NCI-H1092 (cell line): ENCODE measurements at regions not wholly inside any gene's neighbourhood (a gene's known extent, or its start where the extent isn't known, plus 50 kb on each side); places are given as distances from the start of the nearest gene placed in this dataset.
"Not testable (repeated sequence)": the region's sequence is repeated elsewhere in the genome, so short reads cannot be mapped to it uniquely, and the experiment has no call there.

Source experiments
- DNase-seq: peaks from one replicate; lab custom pipeline; 2025; lab: John Stamatoyannopoulos, UW

- DNase-seq: no peak
Measured at GRCh38 chr12:88698471-88698870, 118.2 kb upstream of the KITLG start.

- no peak for DNase-seq
Measured at GRCh38 chr12:88693837-88694445, 113.7 kb upstream of the KITLG start.

- DNase-seq: no peak
Measured at GRCh38 chr12:88691811-88692210, 111.5 kb upstream of the KITLG start.

DNA sequence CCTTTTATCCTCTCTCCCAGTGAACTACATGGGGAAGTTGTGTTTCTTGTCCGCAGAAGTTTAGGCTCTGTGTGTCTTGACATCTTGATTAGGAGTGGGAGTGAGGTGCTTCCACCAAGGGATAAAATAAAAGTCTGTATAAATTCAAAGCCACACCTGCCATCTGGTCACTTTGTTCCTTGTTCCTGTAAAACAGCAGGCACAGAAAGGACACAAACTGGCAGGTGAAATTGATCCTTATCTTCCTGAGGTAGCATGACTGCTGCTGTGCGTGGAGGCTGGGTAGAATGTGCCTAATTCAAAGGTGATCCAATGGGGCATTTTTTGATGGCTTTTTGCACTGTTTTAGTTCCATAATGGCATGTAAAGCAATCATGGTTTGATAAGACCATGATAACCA, 104.3 kb upstream of the KITLG start:
- DNase-seq: no peak

DNA sequence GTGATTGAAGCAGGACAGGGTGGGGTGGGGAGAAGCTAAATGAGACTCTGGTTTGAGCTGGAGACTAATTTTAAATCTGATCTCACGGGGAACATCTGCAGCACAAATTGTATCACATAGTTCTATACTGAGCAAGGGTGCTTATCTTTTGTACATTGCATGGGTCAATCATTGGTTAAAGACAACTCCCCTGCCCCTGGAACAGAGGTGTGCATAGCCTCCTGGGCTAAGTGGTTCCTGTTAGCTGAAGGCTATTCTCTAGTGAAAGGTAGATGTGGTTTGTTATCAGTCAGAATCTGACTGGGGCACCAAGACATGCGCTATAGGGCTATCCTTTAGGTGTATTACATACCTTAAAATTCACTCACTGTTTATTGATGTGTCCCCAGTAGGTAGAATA, 103.9 kb upstream of the KITLG start:
- DNase-seq: no peak

DNA sequence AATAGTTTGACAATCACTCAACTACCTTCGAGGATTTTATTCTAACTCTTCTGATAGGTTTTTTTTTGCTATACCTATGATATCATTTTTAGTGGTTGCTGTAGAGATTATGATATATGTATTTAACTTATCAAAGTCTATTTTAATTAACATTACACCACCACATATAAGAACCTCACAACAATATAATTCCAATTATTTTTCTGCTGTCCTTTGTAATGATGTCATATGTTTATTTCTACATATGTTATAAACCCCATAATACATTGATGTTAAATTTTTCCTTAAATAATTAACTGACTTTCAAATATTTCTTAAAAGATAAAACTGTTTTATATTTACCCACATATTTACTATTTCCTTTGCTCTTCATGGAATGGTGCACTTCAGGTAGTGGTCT, 103.4 kb upstream of the KITLG start:
- no peak for DNase-seq

DNA sequence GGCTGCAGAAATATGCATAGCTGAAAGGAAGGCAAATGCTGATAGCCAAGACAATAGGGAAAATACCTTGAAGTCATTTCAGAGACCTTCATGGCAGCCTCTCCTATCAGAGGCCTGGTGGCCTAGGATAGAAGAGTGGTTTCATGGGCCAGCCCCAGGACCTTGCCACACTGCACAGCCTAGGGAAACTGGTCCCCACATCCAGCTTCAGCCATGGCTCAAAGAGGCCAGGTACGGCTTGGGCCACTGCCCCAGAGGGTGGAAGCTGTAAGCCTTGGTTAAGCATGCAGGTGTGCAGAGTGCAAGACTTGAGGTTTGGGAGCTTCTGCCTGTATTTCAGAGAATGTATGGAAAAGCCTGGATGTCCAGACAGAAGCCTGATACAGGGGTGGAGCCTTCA, 101.0 kb upstream of the KITLG start:
- no peak for DNase-seq

DNA sequence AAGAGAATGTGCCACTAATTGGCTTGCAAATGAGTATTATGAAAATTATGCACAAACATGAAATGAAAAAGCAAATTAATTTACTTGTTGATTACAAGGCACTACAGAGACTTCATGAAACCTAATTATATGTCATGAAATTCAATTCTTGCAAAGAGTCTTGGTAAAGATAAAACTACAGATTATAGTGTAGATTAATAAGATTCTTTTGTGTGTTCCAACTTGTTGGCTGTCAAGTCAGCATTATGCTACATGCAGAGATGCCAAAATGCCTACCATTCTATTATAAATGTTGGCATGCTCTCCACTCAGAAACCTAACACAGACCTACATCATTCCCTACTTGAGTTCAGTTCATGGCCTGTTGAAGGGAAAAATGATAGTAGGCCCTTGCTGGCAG, 97.2 kb upstream of the KITLG start:
- no peak for DNase-seq

- not testable (repeated sequence) for DNase-seq
Measured at GRCh38 chr12:88667615-88668014, 87.3 kb upstream of the KITLG start.

DNA sequence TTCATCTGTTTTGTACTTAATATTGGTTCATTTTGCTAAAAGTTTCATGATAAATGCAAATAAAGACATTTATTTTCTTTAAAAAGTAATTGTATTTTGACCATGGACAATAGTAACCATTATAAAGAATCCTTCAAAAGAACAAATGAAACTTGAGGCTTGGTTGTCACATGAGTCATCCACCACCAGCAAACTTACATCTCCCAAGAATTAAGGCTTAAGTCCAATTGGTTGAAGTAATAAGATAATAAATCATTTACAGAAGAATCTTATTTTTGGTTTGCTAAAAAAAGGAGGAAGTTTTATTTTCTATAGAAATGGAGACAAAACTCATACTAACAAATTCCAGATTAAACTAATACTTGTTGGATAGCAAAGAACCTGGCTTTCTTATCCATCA, 84.8 kb upstream of the KITLG start:
- no peak for DNase-seq

- DNase-seq: no peak
Measured at GRCh38 chr12:88662961-88663360, 82.7 kb upstream of the KITLG start.

- DNase-seq: no peak
Measured at GRCh38 chr12:88662093-88662492, 81.8 kb upstream of the KITLG start.

DNA sequence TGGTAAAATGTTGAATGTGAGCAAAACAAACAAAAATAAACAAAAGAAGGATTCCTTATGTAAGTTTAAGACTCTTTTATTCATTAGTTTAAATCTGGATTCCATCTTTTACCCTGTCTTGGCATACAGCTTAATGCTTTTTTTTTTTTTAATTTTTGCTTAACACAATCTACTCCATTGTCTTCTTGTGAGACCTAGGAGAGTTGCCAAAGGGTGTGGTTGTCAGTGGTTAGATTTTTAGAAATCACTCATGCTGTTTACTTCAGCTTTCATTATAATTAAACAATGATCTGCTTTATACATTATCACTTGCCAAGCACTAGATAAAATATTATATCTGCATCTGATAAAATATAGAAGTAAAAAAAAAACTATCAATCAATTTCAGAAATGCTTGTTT, 77.7 kb upstream of the KITLG start:
- no peak for DNase-seq

DNA sequence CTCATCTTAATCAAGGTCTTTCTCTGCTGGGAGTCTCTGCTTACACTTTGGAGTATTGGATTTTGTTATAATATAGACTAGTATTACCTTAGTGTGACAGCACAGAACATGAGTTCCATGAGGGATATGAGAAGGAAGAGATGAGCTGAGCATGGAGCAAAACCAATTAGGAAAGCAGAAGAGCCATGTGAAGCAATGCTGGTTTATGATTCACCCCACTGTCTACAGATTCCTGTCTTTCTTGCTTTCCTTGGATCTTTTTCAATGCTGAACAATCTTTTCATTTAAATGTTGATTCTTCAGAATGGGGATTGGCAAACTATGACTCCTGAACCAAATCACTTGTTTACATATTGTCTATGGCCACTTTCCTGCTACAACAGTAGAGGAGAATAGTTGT, 70.4 kb upstream of the KITLG start:
- no peak for DNase-seq

- no peak for DNase-seq
Measured at GRCh38 chr12:88648625-88649024, 68.4 kb upstream of the KITLG start.

DNA sequence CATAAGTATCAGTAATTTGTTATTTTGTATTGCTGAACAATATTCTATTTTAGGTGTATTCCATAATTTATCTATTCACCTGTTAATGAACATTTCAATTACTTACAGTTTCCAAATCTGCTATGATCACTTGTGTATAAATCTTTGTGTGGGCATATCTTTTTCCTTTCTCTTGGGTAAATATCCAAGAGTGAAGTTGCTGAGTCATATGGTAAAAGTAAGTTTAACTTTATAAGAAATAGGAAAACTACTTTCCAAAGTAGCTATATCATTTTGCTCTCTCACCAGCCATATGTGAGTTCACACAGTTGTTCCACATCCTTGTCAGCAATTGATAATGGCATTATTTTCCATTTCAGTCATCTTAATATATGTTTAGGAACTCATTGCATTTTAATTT, 66.6 kb upstream of the KITLG start:
- no peak for DNase-seq

DNA sequence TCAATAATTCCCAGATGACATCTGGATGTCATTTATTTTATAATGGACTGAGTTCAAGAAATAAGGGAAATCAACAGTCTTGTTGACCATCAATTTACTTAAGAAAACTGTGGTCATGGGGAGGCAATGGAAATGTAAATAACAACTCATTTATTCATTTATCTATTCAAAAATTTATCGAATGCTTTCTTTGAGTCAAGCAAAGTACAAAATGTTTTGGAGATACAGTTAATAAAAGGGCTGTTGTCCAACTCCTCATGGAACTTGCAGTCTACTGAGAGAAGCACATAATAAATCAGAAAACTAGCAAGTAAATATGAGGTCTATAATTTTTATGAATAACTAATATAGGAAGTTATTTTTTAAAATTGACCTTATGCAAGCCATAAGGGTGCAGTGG, 65.5 kb upstream of the KITLG start:
- no peak for DNase-seq

DNA sequence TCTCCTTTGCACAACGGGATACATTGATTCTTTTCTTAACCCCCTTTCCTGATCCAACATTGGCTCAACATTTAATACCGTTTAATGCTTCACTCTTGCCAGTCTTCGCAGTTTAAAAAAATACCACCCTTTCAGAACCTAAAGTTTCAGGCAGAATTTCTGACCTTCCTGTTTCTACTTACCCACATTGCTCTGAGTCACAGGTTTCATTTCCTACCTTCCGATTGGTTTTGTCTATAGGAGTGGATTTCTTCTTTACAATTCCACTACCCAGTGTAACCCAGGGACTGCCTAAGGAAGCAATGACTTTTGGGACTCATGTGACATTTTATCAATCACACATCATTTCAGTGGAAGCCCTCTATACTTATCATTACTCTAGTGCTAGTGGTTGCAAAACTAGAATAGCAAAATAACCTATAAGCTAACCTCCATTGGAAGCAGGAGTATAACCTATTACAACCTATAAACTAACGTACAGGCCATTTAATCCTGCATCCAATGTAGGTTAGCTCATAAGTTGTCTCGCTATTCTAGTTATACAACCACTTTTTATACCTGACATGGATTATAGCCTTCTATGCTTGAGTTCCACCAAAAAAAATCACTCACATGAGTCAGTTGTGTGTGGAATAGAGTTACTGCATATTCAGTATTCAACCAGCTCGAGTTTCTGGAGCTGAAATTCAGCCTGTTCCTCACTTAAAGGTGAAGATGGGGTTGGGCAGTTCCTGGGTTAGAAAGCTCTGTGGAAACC, 64.9 kb upstream of the KITLG start:
- no peak for DNase-seq

GRCh38 chr12:88643685-88644084, 63.4 kb upstream of the KITLG start:
- DNase-seq: no peak

DNA sequence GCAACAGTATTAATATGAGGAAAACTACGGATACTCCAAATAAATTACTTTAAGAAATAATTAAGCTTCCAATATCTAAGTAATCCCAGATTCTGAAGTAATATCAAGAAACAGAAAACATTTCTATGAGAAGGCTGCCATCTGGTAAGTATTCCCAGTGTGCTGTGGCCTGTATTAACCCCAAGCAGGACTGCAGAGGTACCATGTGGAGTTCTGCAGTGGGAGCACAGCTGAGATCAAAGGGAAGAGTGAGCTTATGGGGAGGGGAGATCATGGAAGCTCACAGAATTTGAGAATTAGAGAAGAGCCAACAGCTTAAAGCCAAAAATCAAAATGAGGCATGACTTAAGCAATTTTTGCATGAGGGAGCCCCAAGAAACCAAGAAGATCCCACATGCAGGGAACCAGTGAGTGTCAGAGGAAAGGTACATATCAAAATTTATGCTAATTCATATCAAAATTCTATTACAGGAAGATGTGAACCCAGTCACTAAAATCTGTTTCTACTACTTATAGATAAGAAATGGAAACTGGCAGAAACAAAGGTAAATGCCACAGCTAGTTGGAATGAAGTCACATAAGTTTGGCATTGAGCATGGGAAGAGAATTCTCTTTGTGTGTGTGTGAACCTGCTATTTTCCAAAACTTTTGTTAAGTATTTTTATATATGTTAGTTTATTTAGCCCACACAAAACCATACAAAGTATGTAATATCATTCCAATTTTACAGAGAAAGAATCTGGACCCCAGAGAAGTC, 62.6 kb upstream of the KITLG start:
- no peak for DNase-seq

DNA sequence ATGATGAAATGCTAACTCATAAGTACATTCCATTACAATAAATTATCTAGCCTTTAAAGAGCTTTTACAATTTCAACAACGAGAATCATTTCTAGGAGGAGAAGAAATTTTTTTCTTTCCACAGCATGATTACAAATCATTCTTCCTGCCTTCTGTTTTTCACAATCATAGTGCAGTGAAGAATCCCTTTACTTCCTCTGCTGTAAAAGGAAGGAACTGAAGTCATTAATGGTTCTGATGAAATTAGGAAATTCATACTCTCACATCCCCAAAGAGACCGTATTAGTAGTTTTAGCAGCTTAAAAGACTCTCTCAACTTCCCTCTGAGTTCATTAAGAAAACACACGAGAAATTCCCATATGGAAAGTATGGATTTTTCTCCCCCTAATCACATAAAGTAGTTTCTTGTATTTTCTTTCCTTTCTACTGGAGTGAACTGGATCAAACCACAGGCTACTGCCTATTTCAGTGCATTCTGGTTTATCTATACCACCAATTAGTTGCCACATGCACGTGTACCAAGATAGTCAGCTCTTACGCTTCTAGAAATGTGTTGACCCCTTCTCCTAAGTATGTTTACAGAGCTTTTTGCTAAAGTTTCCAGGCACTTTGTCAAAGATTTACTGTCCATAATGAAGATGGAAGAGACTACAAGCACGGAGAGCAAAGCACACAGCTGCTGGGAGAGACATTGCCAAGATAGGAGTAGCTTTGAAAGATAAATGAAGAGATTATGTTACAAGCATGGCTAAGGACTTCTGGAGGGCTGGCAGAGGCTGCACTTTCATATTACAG, 58.9 kb upstream of the KITLG start:
- DNase-seq: no peak

DNA sequence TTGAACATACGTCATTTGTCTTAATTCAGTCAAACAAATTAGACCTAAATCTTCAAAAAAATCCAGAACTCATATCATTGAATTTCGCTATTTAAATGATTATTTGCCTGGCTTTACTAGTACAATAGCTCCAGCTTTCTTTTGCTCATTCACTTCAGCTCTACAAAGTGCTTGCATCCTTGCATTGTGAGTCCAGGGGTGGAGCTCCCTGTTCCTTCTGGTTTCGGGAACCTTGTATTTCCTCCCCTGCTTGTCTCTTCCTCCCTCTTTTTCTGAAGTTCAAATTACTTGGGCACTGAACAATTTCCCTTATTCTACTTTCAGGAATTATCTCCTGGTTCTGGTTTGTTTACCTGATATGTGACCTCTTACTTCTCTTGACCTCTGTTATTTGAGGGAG, 58.1 kb upstream of the KITLG start:
- no peak for DNase-seq

DNA sequence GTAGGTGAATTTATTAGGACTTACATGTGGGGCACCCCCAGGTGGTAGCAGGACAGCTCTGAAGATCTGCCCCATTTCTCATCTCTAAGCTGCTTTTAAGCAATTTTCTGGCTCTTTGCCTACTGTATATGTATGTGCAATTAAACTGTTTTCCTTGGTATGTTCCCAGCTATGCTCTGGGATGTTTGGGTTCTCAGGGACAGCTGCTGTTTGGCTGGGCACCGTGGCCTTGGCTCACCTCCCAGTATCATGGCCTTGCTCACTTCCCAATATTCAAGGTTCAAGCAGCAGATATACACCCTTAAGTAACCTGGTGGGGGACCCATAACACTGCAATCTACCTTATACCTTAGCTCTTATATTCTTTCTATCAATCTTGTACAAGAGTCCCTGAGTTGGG, 53.7 kb upstream of the KITLG start:
- DNase-seq: no peak
